GM18505 (cell line): ENCODE measurements at regions not wholly inside any gene's neighbourhood (a gene's known extent, or its start where the extent isn't known, plus 50 kb on each side); places are given as distances from the start of the nearest gene placed in this dataset.
"Not testable (repeated sequence)": the region's sequence is repeated elsewhere in the genome, so short reads cannot be mapped to it uniquely, and the experiment has no call there.

Experiments used
- ATAC-seq: cut with Tn5 transposase; IDR thresholded peaks from one replicate; pipeline ENCODE4 v1.9.1; 2021; ENCODE audit not compliant: unreplicated experiment
- POLR2A ChIP-seq: IDR thresholded peaks from 4 replicates; pipeline ENCODE4 v1.6.1; 2011; ENCODE audit warnings: borderline replicate concordance; ENCODE audit not compliant: insufficient read depth, insufficient read length; ENCODE audit errors: extremely low read depth

- TF ChIP-seq POLR2A = no peak
- ATAC-seq = no peak
Observed at GRCh38 chr7:35891004-35891830, 90.4 kb downstream of the SEPTIN7 start.

- ATAC-seq = no peak
- TF ChIP-seq POLR2A = no peak
Observed at GRCh38 chr7:35893649-35894048, 92.8 kb downstream of the SEPTIN7 start.

- no peak for ATAC-seq
- TF ChIP-seq POLR2A = no peak
Observed at GRCh38 chr7:35894721-35895120, 93.9 kb downstream of the SEPTIN7 start.

GRCh38 chr7:35900651-35901050 lies 99.8 kb downstream of the SEPTIN7 start:
- no peak for TF ChIP-seq POLR2A
- no peak for ATAC-seq

GRCh38 chr7:35905555-35905954 lies 104.7 kb downstream of the SEPTIN7 start:
- TF ChIP-seq POLR2A = no peak
- ATAC-seq = no peak

GRCh38 chr7:35906191-35906908 lies 105.5 kb downstream of the SEPTIN7 start:
- ATAC-seq = peak; percentile 84
- TF ChIP-seq POLR2A = no peak

- ATAC-seq = no peak
- no peak for TF ChIP-seq POLR2A
Observed at GRCh38 chr7:35908331-35909216, 107.7 kb downstream of the SEPTIN7 start.

GRCh38 chr7:35909870-35910357 lies 109.1 kb downstream of the SEPTIN7 start:
- no peak for ATAC-seq
- TF ChIP-seq POLR2A = no peak

- not testable (repeated sequence) for ATAC-seq
Observed at GRCh38 chr7:35910621-35911020, 109.8 kb downstream of the SEPTIN7 start.

- not testable (repeated sequence) for ATAC-seq
Observed at GRCh38 chr7:35913350-35913749, 112.5 kb downstream of the SEPTIN7 start.

- not testable (repeated sequence) for ATAC-seq
Observed at GRCh38 chr7:35914214-35914613, 113.4 kb downstream of the SEPTIN7 start.

GRCh38 chr7:35915247-35915955 lies 114.5 kb downstream of the SEPTIN7 start:
- not testable (repeated sequence) for ATAC-seq

GRCh38 chr7:35918217-35918616 lies 117.4 kb downstream of the SEPTIN7 start:
- ATAC-seq = not testable (repeated sequence)

- peak; percentile 57 for ATAC-seq
Observed at GRCh38 chr7:35919607-35920006, 118.8 kb downstream of the SEPTIN7 start.

- not testable (repeated sequence) for ATAC-seq
Observed at GRCh38 chr7:35921338-35921737, 120.5 kb downstream of the SEPTIN7 start.

GRCh38 chr7:35924668-35925067 lies 123.8 kb downstream of the SEPTIN7 start:
- ATAC-seq = not testable (repeated sequence)

GRCh38 chr7:35926966-35927365 lies 126.1 kb downstream of the SEPTIN7 start:
- not testable (repeated sequence) for ATAC-seq

GRCh38 chr7:35931134-35931533 lies 130.3 kb downstream of the SEPTIN7 start:
- ATAC-seq = not testable (repeated sequence)

- not testable (repeated sequence) for ATAC-seq
Observed at GRCh38 chr7:35931551-35931950, 130.7 kb downstream of the SEPTIN7 start.

- not testable (repeated sequence) for ATAC-seq
Observed at GRCh38 chr7:35940695-35941094, 139.8 kb downstream of the SEPTIN7 start.
